ENCODE measurements at regions not wholly inside any gene's neighbourhood (a gene's known extent, or its start where the extent isn't known, plus 50 kb on each side); places are given as distances from the start of the nearest gene placed in this dataset.

DNA sequence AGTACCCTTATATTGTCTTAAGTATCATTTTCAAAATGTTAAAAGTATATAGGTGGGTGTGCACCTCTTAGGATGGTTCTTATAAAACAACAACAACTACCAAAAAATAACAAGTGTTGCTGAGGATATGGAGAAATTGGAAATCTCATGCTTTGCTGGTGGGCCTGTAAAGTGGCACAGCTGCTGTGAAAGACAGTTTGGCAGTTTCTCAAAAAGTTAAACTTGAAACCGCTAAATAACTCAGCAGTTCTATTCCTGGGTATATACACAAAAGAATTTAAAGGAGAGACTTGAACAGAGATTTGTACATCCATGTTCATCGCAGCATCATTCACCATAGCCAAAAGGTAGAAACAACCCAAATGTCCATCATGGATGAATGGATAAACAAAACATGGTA lies 65.5 kb downstream of the HAND2 start:
- TF ChIP-seq SP1 (IDR thresholded peaks at IDR 0.05; ENCODE audit: low read depth, low read length) (no peak), RAD21 (IDR thresholded peaks at IDR 0.05 in 1 of 2, conservative IDR thresholded peaks at IDR 0.05 in 1 of 2; ENCODE audit: low read depth in 2 of 2, low read length in 2 of 2) (no peak), JUND (IDR thresholded peaks at IDR 0.05; ENCODE audit: low read length) (no peak), POLR2AphosphoS5 (IDR thresholded peaks at IDR 0.05; ENCODE audit: low read depth, low read length) (no peak), EZH2 (IDR thresholded peaks at IDR 0.05; ENCODE audit: low read depth, low read length, severe bottlenecking) (no peak), ZNF274 (IDR thresholded peaks at IDR 0.05; ENCODE audit: borderline replicate concordance, extremely low read depth, low read length) (no peak), SIN3A (conservative IDR thresholded peaks at IDR 0.05 in 1 of 2, IDR thresholded peaks at IDR 0.05 in 1 of 2; ENCODE audit: low read depth in 1 of 2, low read length in 2 of 2) (no peak), SUZ12 (IDR thresholded peaks at IDR 0.05; ENCODE audit: low read length) (no peak), RFX5 (IDR thresholded peaks at IDR 0.05; ENCODE audit: borderline replicate concordance, low read depth, low read length) (no peak), RNF2 (IDR thresholded peaks at IDR 0.05; ENCODE audit: borderline replicate concordance, low read depth, low read length, missing control alignments, poor library complexity, severe bottlenecking) (no peak), SP2 (IDR thresholded peaks at IDR 0.05; ENCODE audit: low read length) (no peak), CEBPB (IDR thresholded peaks at IDR 0.05; ENCODE audit: low read depth, low read length) (no peak), SIRT6 (IDR thresholded peaks at IDR 0.05; ENCODE audit: low read length) (no peak)
- TF ChIP-seq, protein P1, sequence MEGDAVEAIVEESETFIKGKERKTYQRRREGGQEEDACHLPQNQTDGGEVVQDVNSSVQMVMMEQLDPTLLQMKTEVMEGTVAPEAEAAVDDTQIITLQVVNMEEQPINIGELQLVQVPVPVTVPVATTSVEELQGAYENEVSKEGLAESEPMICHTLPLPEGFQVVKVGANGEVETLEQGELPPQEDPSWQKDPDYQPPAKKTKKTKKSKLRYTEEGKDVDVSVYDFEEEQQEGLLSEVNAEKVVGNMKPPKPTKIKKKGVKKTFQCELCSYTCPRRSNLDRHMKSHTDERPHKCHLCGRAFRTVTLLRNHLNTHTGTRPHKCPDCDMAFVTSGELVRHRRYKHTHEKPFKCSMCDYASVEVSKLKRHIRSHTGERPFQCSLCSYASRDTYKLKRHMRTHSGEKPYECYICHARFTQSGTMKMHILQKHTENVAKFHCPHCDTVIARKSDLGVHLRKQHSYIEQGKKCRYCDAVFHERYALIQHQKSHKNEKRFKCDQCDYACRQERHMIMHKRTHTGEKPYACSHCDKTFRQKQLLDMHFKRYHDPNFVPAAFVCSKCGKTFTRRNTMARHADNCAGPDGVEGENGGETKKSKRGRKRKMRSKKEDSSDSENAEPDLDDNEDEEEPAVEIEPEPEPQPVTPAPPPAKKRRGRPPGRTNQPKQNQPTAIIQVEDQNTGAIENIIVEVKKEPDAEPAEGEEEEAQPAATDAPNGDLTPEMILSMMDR (IDR thresholded peaks at IDR 0.05; ENCODE audit: control extremely low read depth in 1 of 3, insufficient read depth in 1 of 3, low read depth in 1 of 3, low read length in 3 of 3): no peak

All from H1 (cell line).